ENCODE measurements at regions not wholly inside any gene's neighbourhood (a gene's known extent, or its start where the extent isn't known, plus 50 kb on each side); places are given as distances from the start of the nearest gene placed in this dataset.

GRCh38 chr20:56153926-56154325 lies 94.6 kb upstream of the MC3R start:
- TF ChIP-seq CTCF (IDR thresholded peaks at IDR 0.05) (no peak), POLR2A (IDR thresholded peaks at IDR 0.05) (no peak)

All from uterus (tissue), 2 donors.